Neural cell (in vitro differentiated cells): ENCODE measurements at regions not wholly inside any gene's neighbourhood (a gene's known extent, or its start where the extent isn't known, plus 50 kb on each side); places are given as distances from the start of the nearest gene placed in this dataset.

Experiments
- CTCF ChIP-seq: fragments of 450-650 bp; IDR thresholded peaks from 2 replicates; pipeline ENCODE4 v1.5.1; 2014; ENCODE audit warnings: antibody characterized with exemption, mild to moderate bottlenecking, moderate library complexity; ENCODE audit not compliant: poor library complexity, severe bottlenecking
- MXI1 ChIP-seq: fragments of 450-650 bp; conservative IDR thresholded peaks from 2 replicates; pipeline ENCODE4 v1.6.1; 2014; ENCODE audit warnings: antibody characterized with exemption, mild to moderate bottlenecking; ENCODE audit not compliant: poor library complexity, severe bottlenecking
- POLR2AphosphoS5 ChIP-seq: IDR thresholded peaks from 2 replicates; pipeline ENCODE4 v1.6.1; 2012
- REST ChIP-seq: IDR thresholded peaks from 2 replicates; pipeline ENCODE4 v1.6.1; 2012; ENCODE audit warnings: borderline replicate concordance
- SMC3 ChIP-seq: fragments of 450-650 bp; conservative IDR thresholded peaks from 2 replicates; pipeline ENCODE4 v1.6.1; 2014; ENCODE audit warnings: antibody characterized with exemption, mild to moderate bottlenecking, moderate library complexity; ENCODE audit not compliant: poor library complexity

- TF ChIP-seq CTCF (no peak), MXI1 (no peak), SMC3 (no peak), POLR2AphosphoS5 (no peak), REST (no peak)
Measured at GRCh38 chr2:164412831-164413230, 208.5 kb downstream of the GRB14 start.
